Epithelial cell of proximal tubule (primary cell): ENCODE measurements at regions not wholly inside any gene's neighbourhood (a gene's known extent, or its start where the extent isn't known, plus 50 kb on each side); places are given as distances from the start of the nearest gene placed in this dataset.

Experiments used
- DNase-seq: peaks from one replicate; pipeline ENCODE4 v3.0.0-alpha.2; 2011; ENCODE audit warnings: low read depth
- H3K4me3 ChIP-seq: 2 replicates; pipeline ENCODE4 v1.5.1; 2011; ENCODE audit warnings: low read depth, mild to moderate bottlenecking, low read length
- TF ChIP-seq, protein P1 (sequence below): conservative IDR thresholded peaks from 2 replicates; pipeline ENCODE4 v1.5.1; 2012; ENCODE audit warnings: low read depth, mild to moderate bottlenecking, low read length

DNA sequence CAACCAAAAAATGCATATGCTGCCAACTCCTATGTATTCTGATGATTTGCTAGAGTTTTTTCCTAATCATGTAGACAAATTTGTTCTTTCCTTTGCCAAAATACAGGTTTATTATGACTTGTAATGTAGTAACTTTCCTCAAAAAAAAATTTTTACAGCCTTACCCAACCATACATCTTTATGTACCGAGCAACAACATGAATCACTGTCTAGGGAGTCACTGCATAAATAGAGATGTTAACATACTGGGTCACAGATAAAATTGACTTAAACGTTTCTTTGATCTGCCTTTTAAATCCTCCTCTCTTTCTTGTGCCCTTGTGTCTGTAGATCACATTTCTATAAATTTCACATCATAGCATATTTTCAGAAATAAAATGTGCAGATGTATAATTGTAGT is 143.6 kb downstream of the MBD2 start:
- H3K4me3 ChIP-seq, result no peak overlapping the region
- TF ChIP-seq, protein P1, sequence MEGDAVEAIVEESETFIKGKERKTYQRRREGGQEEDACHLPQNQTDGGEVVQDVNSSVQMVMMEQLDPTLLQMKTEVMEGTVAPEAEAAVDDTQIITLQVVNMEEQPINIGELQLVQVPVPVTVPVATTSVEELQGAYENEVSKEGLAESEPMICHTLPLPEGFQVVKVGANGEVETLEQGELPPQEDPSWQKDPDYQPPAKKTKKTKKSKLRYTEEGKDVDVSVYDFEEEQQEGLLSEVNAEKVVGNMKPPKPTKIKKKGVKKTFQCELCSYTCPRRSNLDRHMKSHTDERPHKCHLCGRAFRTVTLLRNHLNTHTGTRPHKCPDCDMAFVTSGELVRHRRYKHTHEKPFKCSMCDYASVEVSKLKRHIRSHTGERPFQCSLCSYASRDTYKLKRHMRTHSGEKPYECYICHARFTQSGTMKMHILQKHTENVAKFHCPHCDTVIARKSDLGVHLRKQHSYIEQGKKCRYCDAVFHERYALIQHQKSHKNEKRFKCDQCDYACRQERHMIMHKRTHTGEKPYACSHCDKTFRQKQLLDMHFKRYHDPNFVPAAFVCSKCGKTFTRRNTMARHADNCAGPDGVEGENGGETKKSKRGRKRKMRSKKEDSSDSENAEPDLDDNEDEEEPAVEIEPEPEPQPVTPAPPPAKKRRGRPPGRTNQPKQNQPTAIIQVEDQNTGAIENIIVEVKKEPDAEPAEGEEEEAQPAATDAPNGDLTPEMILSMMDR, result no peak
- DNase-seq, result no peak

DNA sequence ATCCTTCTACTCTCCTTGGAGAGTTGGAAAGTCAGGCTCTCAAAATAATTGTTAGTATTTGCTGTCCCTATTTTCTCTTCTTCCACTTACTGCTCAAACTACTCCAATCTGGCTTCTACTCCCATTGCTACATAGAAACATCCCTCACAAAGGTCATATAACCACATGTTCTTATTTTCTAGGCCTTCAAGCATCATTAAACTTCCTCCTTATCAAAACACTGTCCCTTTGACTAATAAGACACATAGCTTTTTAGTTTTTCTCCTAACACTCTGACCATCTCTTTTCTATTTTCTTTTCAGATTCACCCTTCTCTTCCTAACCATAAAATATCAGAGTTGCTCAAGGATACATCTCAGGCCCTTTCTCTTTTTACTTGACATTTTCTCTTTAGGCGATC is 148.3 kb downstream of the MBD2 start:
- TF ChIP-seq, protein P1, result no peak
- H3K4me3 ChIP-seq, result no peak overlapping the region
- DNase-seq, result no peak

DNA sequence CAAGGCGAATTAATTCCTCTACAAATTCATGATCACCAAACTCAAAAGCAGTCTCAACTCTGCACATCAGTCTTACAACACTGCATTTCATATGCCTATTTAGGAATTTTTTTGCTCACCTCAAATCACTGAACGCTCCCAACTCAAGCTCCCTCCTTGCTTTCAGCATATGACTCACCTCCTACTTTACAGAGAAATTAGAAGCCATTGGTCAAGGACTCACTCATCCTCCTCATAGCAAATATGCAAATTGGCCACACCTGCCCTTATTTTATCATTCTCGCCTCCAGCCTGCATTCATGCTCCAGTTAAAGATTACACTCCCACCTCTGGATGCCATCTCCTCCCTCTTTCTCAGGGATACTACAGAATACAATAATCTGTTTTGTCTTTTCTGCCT is 148.8 kb downstream of the MBD2 start:
- TF ChIP-seq, protein P1, result no peak
- no peak for DNase-seq
- H3K4me3 ChIP-seq, result no peak overlapping the region

DNA sequence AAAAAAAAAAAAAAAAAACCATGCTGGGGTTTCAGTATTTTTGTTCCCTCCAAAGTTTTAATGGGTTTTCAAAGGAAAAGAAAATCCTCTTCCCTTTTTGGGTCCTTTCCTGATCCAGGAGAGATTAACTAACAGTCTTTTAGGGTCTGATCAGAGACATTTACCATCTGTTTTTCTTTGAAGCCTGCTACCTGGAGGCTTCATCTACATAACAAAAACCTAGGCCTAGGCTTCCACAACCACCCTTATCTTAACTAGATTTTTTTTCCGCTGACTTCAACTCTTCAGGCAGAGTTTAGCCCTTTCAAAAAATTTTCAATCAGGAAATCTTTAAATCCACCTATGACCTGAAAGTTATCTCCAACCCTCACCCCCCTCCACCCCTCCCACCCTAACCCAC is 154.7 kb downstream of the MBD2 start:
- no peak overlapping the region for H3K4me3 ChIP-seq
- no peak for DNase-seq
- TF ChIP-seq, protein P1, result no peak

DNA sequence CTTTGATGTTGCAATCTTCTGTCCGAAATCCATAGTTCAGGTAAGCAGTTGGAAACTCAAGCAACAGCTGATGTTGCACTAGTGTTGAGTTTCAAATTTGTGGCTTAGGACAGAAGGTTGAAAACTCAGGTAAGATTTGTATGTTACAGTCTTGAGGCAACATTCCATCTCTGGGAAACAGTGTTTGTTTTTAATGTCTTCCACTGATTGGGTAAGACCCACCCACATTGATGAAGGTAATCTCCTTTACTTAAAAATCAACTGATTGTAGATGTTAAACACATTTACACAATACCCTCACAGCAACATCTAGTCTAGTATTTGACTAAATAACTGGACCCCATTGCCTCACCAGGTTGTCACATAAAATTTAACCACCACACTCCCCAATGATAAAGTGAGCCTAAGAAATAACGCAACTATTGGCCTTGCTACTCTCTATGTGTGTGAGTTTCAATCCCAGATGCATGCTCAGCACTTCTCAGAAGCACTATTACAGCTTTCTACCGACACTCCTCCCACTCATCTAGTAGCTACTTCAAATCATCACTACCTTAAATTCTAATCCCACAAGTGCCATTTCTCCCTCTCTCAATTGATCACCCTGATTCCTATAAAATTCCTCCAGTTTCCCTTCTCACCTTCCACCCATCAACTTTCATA is 164.0 kb downstream of the MBD2 start:
- no peak for DNase-seq
- TF ChIP-seq, protein P1, result no peak
- no peak overlapping the region for H3K4me3 ChIP-seq

DNA sequence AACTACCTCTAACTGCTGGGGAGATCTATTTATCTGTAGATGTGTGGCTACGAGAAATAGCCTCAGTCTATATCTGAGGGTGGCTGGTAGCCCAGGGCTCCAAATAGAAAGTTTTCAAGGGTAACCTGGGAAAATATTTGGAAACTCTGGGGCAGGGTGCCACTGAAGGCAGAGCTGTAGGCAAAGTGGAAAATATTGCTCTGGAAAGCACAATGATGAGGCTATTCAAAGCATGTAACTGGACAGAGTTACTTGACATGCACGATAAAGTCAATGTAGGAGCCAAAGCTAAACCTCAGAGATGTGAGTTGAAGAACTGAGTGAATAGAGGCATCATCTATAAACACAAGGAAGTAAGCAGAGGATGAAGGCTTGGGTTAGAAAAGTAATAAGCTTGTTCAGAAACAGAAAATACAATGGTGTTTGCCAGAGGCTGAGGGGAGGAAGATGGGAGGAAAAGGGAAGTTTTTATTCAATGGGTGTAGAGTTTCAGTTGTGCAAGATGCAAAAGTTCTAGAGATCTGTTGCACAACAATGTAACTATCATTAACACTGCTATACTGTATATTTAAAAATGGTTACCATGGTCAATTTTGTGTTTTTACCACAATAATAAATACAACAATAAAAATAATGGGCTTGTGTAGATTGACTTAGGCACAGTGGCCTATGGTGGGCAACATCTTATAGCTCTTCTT is 171.6 kb downstream of the MBD2 start:
- TF ChIP-seq, protein P1, result no peak
- no peak for DNase-seq
- no peak overlapping the region for H3K4me3 ChIP-seq

DNA sequence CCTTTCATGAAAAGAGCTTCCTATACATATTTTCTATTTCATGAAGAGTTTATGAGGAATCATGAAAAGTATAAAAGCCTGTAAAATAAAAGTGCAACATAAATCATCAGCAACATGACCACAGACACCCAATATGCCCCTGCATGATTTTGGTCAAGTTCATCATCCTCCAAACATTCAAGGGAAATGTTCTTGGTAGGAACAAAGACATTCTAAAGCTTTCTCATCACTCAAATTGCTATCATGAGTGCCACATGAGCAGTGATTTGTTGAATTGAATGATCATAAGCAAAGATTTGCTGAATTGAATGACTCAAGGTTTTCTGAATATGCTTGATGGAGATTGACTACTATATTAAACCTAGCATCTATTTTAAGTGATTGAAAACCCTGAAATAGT is 172.2 kb downstream of the MBD2 start:
- no peak for DNase-seq
- TF ChIP-seq, protein P1, result no peak
- H3K4me3 ChIP-seq, result no peak overlapping the region
